HL-60 (cell line): ENCODE measurements at regions not wholly inside any gene's neighbourhood (a gene's known extent, or its start where the extent isn't known, plus 50 kb on each side); places are given as distances from the start of the nearest gene placed in this dataset.

Experiments used
- DNase-seq, 2 experiments: peaks; one replicate each; pipeline ENCODE4 v3.0.0-alpha.2; 2010 to 2020; ENCODE audit warnings: low read depth in 1 of 2, low spot score in 1 of 2
- H3K27ac ChIP-seq: fragments of 250-450 bp; sonication (Bioruptor Pico); replicated peaks from 2 replicates; pipeline ENCODE4 v1.5.1; 2020; ENCODE audit warnings: mild to moderate bottlenecking, moderate library complexity
- H3K27me3 ChIP-seq: fragments of 250-450 bp; sonication (Bioruptor Pico); 2 replicates; pipeline ENCODE4 v1.5.1; 2021; ENCODE audit warnings: mild to moderate bottlenecking, moderate library complexity; ENCODE audit not compliant: insufficient read depth, poor library complexity, severe bottlenecking
- H3K4me3 ChIP-seq: replicated peaks from 2 replicates; pipeline ENCODE4 v1.5.1; 2011; ENCODE audit warnings: mild to moderate bottlenecking, control low read depth, low read length; ENCODE audit not compliant: insufficient read depth
- GABPA ChIP-seq: IDR thresholded peaks from 2 replicates; pipeline ENCODE4 v1.6.1; 2012; ENCODE audit warnings: low read depth
- POLR2AphosphoS5 ChIP-seq: IDR thresholded peaks from 2 replicates; pipeline ENCODE4 v1.6.1; 2012; ENCODE audit warnings: low read depth
- SPI1 ChIP-seq: IDR thresholded peaks from 2 replicates; pipeline ENCODE4 v1.6.1; 2012; ENCODE audit warnings: low read depth, mild to moderate bottlenecking, borderline replicate concordance
- TF ChIP-seq, protein P1 (sequence below): IDR thresholded peaks from 2 replicates; pipeline ENCODE4 v1.6.1; 2012; ENCODE audit warnings: low read depth; ENCODE audit not compliant: insufficient replicate concordance
- TF ChIP-seq, protein P2 (sequence below): IDR thresholded peaks from one replicate; pipeline ENCODE4 v1.5.1; 2011; ENCODE audit warnings: low read length, control low read depth, inconsistent platforms; ENCODE audit not compliant: insufficient read depth

DNA sequence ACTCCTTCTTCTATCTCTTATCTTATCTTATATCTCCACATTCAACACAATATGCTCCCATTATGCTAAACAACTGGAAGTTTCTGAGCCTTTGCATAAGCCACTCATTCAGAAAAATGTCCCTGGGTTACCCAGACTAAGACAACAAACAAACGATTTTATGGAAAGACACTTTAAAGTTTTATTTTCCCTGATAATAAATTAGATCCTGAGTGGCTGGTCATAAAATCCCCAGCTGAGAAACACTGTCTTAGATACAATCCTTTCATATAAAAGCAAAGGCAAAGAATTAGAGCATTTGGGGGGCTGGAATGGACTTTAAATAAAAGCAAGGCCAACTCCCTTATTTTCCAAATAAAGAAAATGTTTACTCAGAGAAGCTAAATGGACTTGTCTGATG, 322.3 kb downstream of the GBE1 start:
- no peaks in the 10 kb centered on the region for H3K27me3 ChIP-seq
- no peak for DNase-seq
- no peak overlapping the region for H3K27ac ChIP-seq
- H3K4me3 ChIP-seq = no peak overlapping the region
- no peak for TF ChIP-seq POLR2AphosphoS5
- TF ChIP-seq SPI1 = no peak
- TF ChIP-seq, protein P1, sequence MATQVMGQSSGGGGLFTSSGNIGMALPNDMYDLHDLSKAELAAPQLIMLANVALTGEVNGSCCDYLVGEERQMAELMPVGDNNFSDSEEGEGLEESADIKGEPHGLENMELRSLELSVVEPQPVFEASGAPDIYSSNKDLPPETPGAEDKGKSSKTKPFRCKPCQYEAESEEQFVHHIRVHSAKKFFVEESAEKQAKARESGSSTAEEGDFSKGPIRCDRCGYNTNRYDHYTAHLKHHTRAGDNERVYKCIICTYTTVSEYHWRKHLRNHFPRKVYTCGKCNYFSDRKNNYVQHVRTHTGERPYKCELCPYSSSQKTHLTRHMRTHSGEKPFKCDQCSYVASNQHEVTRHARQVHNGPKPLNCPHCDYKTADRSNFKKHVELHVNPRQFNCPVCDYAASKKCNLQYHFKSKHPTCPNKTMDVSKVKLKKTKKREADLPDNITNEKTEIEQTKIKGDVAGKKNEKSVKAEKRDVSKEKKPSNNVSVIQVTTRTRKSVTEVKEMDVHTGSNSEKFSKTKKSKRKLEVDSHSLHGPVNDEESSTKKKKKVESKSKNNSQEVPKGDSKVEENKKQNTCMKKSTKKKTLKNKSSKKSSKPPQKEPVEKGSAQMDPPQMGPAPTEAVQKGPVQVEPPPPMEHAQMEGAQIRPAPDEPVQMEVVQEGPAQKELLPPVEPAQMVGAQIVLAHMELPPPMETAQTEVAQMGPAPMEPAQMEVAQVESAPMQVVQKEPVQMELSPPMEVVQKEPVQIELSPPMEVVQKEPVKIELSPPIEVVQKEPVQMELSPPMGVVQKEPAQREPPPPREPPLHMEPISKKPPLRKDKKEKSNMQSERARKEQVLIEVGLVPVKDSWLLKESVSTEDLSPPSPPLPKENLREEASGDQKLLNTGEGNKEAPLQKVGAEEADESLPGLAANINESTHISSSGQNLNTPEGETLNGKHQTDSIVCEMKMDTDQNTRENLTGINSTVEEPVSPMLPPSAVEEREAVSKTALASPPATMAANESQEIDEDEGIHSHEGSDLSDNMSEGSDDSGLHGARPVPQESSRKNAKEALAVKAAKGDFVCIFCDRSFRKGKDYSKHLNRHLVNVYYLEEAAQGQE = no peak
- no peak for TF ChIP-seq GABPA
- TF ChIP-seq, protein P2, sequence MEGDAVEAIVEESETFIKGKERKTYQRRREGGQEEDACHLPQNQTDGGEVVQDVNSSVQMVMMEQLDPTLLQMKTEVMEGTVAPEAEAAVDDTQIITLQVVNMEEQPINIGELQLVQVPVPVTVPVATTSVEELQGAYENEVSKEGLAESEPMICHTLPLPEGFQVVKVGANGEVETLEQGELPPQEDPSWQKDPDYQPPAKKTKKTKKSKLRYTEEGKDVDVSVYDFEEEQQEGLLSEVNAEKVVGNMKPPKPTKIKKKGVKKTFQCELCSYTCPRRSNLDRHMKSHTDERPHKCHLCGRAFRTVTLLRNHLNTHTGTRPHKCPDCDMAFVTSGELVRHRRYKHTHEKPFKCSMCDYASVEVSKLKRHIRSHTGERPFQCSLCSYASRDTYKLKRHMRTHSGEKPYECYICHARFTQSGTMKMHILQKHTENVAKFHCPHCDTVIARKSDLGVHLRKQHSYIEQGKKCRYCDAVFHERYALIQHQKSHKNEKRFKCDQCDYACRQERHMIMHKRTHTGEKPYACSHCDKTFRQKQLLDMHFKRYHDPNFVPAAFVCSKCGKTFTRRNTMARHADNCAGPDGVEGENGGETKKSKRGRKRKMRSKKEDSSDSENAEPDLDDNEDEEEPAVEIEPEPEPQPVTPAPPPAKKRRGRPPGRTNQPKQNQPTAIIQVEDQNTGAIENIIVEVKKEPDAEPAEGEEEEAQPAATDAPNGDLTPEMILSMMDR = no peak

DNA sequence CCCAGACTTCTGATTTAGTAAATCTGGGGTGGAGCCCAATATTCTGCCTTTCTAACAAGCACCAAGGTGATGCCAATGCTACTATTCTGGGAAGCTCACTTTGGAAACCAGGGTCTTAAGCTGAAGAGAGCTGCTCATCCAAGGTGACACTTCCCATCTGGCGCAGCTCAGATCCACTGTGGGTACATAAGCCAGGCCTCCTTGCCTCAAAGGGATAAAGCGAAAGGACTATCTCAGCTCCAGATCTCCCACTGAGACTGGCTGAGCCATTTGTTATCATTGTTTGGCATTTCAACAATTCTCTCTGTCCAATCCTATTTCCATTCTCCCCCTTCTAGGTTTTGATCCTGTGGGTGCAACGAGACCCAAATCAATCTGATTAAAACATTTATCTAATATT, 323.8 kb downstream of the GBE1 start:
- TF ChIP-seq, protein P1 = no peak
- TF ChIP-seq SPI1 (no peak), GABPA (no peak), POLR2AphosphoS5 (no peak)
- TF ChIP-seq, protein P2 = no peak
- no peak for DNase-seq

DNA sequence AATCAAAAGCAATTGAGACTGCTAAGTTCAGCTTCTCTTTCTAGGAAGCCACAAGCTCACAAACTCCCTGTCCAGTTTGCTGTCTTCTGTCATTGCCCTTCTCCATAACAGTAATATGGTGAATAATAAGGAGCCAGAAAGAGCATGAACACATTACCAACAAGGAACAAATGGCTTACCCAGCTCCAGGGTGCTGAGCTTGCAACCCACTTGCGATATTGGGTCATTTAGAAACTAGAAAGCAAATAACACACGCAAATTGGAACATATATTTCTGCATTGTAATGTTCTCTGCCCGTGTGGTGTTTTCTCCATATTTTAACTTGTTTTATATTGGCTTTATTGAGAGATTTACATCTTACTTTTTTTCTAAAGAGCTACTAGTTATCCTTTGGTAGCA, 325.3 kb downstream of the GBE1 start:
- TF ChIP-seq, protein P1 = no peak
- no peak for TF ChIP-seq SPI1
- TF ChIP-seq, protein P2 = no peak
- no peak for TF ChIP-seq GABPA
- TF ChIP-seq POLR2AphosphoS5 = no peak
- H3K4me3 ChIP-seq = no peak overlapping the region
- no peak for DNase-seq
- H3K27me3 ChIP-seq = no peaks in the 10 kb centered on the region
- no peak overlapping the region for H3K27ac ChIP-seq

More for the DNA sequence above, 323.8 kb downstream of the GBE1 start:
- no peak overlapping the region for H3K27ac ChIP-seq
- no peaks in the 10 kb centered on the region for H3K27me3 ChIP-seq
- no peak overlapping the region for H3K4me3 ChIP-seq
